GM12875 (cell line): ENCODE measurements at regions not wholly inside any gene's neighbourhood (a gene's known extent, or its start where the extent isn't known, plus 50 kb on each side); places are given as distances from the start of the nearest gene placed in this dataset.
A peak's percentile ranks its signal among the peaks of the same experiment; 100 is the strongest.

Experiments used
- H3K4me3 ChIP-seq: one replicate; pipeline ENCODE4 v1.5.1; 2011; ENCODE audit warnings: low read depth, low read length, control low read depth
- TF ChIP-seq, protein P1 (sequence below): IDR thresholded peaks from 2 replicates; pipeline ENCODE4 v1.5.1; 2011; ENCODE audit warnings: low read depth, mild to moderate bottlenecking, control low read depth, inconsistent platforms, low read length, moderate library complexity, borderline replicate concordance; ENCODE audit not compliant: insufficient read depth

GRCh38 chr1:118304722-118305359 lies 119.8 kb upstream of the SPAG17 start:
- TF ChIP-seq, protein P1, sequence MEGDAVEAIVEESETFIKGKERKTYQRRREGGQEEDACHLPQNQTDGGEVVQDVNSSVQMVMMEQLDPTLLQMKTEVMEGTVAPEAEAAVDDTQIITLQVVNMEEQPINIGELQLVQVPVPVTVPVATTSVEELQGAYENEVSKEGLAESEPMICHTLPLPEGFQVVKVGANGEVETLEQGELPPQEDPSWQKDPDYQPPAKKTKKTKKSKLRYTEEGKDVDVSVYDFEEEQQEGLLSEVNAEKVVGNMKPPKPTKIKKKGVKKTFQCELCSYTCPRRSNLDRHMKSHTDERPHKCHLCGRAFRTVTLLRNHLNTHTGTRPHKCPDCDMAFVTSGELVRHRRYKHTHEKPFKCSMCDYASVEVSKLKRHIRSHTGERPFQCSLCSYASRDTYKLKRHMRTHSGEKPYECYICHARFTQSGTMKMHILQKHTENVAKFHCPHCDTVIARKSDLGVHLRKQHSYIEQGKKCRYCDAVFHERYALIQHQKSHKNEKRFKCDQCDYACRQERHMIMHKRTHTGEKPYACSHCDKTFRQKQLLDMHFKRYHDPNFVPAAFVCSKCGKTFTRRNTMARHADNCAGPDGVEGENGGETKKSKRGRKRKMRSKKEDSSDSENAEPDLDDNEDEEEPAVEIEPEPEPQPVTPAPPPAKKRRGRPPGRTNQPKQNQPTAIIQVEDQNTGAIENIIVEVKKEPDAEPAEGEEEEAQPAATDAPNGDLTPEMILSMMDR = peak; percentile 42
- H3K4me3 ChIP-seq = no peak overlapping the region

- TF ChIP-seq, protein P1 = no peak
- no peak overlapping the region for H3K4me3 ChIP-seq
These were observed 118.5 kb upstream of the SPAG17 start for GRCh38 chr1:118303534-118303933.

- TF ChIP-seq, protein P1 = no peak
- no peak overlapping the region for H3K4me3 ChIP-seq
These were observed 118.0 kb upstream of the SPAG17 start for GRCh38 chr1:118303064-118303463.

- TF ChIP-seq, protein P1 = no peak
- no peak overlapping the region for H3K4me3 ChIP-seq
These were observed 117.1 kb upstream of the SPAG17 start for GRCh38 chr1:118302145-118302544.

DNA sequence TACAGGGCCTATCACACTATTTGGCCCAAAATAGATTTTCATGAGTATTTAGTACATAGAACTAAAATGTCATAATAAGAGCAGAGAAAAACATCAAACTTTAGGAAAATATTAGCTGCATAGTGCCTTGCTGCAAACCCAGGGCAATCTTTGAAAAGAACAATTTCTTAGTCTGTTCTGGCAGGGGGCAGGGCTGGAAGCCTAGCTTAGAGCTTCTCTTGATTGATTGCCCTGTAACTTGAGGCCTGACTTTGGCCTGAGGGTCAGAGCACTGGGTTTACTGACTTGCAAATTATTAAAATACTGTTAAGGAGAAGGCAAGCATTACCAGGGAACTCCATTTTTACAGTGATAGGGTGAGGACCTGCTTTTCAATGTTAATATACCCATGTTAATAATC lies 115.8 kb upstream of the SPAG17 start:
- TF ChIP-seq, protein P1 = no peak
- H3K4me3 ChIP-seq = no peak overlapping the region

DNA sequence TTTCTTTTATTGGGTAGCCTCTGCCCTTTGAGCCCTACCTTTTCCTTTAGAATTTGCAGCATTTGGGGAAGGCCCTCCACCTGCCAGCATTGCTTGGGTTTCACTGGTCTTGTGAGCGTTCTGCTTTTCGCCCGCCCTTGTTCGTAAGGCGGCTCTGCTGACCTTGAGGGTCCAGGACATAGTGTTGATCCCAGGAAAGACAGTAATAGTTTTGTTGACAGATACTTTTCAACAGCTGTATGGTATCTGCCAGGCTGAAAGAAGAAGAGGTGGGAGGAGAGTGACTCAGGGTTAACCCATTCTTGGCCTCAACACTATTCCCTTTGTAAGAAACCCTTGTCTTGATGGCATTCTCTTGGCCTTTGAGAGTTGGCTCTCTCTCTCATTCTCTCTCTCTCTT lies 113.4 kb upstream of the SPAG17 start:
- H3K4me3 ChIP-seq = no peak overlapping the region
- TF ChIP-seq, protein P1 = no peak

- TF ChIP-seq, protein P1 = no peak
- no peak overlapping the region for H3K4me3 ChIP-seq
These were observed 112.5 kb upstream of the SPAG17 start for GRCh38 chr1:118297521-118297920.
